ENCODE measurements at regions not wholly inside any gene's neighbourhood (a gene's known extent, or its start where the extent isn't known, plus 50 kb on each side); places are given as distances from the start of the nearest gene placed in this dataset.

- TF ChIP-seq CTCF (IDR thresholded peaks at IDR 0.05) (no peak), POLR2A (IDR thresholded peaks at IDR 0.05) (no peak)
Observed at GRCh38 chr13:105971312-105971711, 564.1 kb downstream of the EFNB2 start.
